Stimulated activated CD4-positive, alpha-beta T cell treated with anti-CD3 and anti-CD28 coated beads, Interleukin-2, amount 100 ng/mL, for 48 hours (primary cell): ENCODE measurements at regions not wholly inside any gene's neighbourhood (a gene's known extent, or its start where the extent isn't known, plus 50 kb on each side); places are given as distances from the start of the nearest gene placed in this dataset.

Source experiments
- DNase-seq, 2 donors: peaks; one replicate each; pipeline ENCODE4 v3.0.0-alpha.2; 2020

GRCh38 chr3:104816008-104816407 lies 550.7 kb upstream of the ALCAM start:
- no peak for DNase-seq

GRCh38 chr3:104816716-104817115 lies 550.0 kb upstream of the ALCAM start:
- no peak for DNase-seq

GRCh38 chr3:104819333-104819732 lies 547.4 kb upstream of the ALCAM start:
- no peak for DNase-seq

- DNase-seq = no peak
Observed at GRCh38 chr3:104820959-104821358, 545.8 kb upstream of the ALCAM start.

DNA sequence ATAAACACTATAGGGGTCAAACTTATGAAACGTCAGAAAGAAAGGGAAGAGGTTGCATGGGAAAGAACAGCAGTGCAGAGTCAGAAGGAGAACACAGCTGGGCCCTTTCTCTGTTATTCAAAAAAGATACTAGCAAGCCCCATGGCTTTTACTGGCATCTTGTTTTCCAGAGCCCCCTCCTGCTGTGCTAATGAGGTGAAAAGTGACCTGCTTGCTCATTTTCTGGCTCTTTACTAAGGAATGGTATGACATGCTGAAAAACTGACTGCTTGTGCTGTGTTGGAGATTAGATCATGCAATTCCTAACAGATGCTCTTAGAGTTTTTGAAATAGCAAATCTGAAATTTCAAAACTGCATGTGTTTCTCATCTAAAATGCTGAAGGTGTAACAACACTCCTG lies 541.6 kb upstream of the ALCAM start:
- DNase-seq = no peak

GRCh38 chr3:104831071-104831470 lies 535.6 kb upstream of the ALCAM start:
- DNase-seq = no peak

DNA sequence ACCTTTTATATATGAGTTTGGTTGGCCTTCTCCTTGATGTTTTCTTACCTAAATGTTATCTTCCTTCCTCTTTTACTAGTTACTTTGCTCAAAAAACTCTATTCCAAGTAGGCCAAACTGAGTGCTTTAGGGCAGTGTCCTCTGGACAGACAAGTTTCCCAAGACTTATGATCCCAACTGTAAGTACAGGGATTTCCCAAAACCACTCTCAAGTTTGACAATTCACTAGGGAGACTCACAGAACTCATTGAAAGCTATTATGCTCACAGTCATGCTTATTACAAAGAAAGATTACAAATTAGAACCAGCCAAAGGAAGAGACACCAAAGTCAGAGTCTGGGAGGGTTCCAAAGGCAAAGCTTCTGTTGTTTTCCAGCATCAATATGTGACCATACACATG lies 534.2 kb upstream of the ALCAM start:
- DNase-seq = no peak

- DNase-seq = no peak
Observed at GRCh38 chr3:104835376-104835775, 531.3 kb upstream of the ALCAM start.

DNA sequence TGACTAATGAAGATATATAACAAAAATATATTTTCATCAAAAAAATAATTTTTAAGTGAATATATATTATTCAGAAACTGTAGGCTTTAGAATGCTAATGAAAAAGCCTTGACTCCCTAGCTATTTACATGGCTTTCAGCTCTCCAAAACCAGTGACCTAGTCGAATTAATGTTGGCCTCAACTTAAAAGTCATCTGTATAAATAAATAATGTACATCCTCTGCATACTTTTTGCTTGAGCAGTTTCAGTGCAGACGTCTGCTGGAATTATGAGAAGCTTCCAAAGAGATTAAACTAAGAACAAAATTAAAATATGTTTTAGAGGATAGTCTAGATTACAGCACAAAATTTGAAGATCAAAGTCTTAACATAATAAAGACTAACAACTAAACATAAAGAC lies 520.4 kb upstream of the ALCAM start:
- no peak for DNase-seq

DNA sequence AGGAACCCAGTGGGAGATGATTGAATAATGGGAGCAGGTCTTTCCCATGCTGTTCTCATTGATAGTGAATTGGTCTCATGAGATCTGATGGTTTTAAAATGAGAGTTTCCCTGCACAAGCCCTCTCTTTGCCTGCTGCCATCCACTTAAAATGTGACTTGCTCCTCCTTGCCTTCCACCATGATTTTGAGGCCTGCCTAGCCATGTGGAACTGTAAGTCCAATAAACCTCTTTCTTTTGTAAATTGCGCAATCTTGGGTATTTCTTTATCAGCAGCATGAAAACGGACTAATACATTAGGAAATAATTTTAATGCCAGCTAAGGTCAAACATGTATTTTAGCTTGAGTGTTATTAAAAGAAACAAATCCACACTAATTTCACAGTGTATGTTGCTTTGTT lies 517.6 kb upstream of the ALCAM start:
- no peak for DNase-seq

- DNase-seq = no peak
Observed at GRCh38 chr3:104854468-104854867, 512.2 kb upstream of the ALCAM start.

DNA sequence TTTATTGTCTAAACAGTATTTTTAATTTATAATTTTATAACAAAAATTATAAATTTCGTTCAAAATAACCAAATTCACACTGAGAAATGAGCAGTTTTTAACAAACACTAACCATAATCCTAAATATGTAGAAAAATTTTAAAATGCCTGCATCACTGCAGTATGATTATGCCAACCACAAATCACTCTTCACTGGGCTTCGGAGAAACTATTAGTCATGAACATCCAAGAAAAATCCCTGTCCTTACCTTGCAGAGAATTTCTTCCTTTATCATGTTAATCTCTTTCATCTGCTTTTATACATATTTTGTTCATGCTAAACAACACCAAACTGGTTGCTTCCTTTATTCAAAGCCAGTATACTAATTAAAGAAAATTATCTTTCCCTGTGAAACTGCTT lies 511.0 kb upstream of the ALCAM start:
- no peak for DNase-seq

GRCh38 chr3:104856741-104857140 lies 510.0 kb upstream of the ALCAM start:
- no peak for DNase-seq

DNA sequence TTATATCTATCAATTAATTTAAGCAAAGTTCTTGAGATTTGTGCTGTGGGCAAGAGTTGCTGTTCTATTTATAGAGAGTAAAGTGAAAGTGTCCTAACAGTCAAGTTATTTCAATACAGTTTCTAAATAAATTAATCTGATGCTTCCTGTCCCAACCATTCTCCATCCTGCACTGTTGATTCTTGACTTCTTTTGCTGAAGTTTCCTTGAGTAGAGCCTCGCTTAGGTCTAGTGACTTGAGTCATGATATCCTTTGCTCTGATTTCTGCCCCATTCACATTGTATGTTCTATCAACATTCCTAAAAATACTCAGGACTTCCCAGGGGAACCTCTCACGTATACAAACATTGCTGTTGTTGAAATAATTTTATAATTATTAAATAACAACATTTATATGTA lies 498.4 kb upstream of the ALCAM start:
- DNase-seq = no peak

DNA sequence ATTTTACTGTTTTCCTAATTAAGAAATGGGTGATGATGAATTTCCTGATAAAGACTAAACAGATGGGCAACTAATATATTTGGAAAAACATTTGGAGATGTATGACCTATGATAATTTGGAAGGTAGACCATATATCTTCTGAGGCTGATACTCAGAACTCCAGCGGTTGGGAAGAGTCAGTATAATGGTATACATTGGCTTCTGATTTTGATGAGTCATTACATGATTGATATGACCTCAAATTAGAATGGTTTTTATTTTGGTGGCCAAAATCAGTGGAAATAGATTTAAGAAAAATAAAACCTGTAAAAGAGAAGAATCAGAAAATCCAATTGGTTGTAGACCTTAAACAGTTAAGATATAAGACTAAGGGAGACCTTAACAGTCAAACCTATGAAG lies 496.4 kb upstream of the ALCAM start:
- no peak for DNase-seq

- DNase-seq = no peak
Observed at GRCh38 chr3:104873331-104873730, 493.4 kb upstream of the ALCAM start.

DNA sequence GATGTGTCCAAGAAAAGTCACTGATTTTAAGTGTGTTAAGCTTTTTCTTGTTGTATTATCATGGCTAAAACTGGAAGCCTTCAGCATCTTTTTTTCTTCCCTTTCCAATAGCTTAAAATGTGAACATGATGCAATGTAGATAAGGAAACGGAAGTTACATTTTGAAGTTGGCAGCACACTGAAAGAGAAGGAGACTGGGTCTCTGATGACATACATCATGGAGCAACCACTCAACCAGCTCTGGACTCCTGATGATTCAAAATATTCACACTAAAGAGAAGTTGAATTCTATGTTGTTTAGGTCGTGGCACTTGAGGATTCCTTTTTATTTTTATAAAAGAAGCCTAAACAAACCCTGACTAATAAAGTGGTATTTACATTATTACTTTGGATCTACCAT lies 488.3 kb upstream of the ALCAM start:
- DNase-seq = no peak

DNA sequence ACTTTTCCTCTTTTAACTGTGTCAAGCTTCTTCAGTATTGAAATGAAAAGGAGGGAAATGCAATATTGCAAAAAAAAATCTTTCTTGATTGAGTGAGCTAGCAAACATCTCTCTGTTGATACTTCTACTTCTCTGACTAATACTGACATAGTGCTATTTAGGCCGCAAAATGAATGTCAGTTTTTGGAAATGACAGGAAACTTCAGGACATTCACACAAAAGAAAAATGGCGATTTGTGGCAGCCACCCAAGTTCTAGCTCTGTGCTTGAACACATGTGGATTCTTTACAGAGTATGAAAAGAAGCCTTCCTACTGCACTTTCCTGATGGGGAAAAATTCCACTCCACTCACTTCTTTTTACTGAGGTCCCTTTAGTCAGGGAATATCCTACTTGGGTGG lies 486.8 kb upstream of the ALCAM start:
- no peak for DNase-seq

DNA sequence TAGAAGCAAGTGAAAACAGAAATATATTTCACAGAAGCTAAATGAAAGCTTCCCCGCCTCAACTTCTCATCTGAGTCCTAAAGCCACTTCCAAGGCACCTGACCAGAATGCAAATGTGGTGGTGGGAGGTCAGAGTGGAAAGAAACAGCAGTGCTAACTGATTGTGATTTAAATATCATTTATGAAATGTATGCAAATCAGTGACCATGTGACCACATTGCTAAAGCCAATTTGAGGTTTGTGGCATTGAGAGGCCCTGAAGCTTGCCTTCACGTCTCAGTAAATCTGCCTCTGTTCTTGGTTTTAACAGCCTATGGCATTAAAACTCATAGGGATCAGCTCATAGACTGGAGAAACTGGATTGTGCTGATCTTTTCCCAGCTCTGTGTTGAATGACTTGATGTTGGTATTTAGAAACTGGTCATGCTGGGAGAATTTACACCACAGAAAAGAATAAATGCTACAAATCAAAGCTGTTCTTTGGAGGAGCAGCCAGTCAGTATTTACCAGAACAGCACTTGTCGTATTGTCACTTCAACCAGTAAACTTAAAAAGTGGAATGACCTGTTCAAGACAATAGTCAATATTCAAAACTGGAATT lies 481.4 kb upstream of the ALCAM start:
- no peak for DNase-seq

DNA sequence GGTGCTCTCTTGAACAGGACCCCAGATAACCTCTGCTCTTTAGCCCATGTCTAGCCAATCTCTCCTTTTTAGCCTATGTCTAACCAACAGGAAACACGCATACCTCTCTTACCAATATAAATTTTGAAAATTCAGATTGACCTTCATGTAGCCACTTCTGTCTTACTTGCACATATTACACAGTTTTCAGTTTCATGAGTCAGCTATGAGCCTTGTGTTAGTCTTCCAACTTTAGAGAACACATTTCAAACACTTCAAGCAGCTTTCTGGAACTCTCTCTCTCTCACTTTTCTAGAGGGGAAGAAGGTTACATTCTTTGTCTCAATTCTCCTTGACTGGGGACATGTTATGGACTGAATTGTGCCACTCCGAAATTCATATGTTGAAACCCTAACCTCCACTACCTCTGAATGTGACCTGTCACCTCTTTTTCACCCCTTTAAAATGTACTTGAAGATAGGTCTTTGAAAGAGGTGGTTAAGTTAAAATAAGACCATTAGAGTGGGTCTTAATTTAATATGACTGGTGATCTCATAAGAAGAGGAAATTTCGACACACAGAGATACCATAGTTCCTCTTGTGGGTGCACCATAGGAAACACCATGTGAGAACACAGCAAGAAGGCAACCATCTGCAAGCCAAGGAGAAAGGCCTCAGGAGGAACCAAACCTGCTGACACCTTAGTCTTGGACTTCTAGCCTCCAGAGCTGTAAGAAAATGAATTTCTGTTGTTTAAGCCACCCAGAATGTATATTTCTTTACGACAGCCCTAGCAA lies 480.3 kb upstream of the ALCAM start:
- no peak for DNase-seq

GRCh38 chr3:104887069-104887468 lies 479.6 kb upstream of the ALCAM start:
- DNase-seq = no peak

- no peak for DNase-seq
Observed at GRCh38 chr3:104887619-104888018, 479.1 kb upstream of the ALCAM start.

GRCh38 chr3:104892044-104892443 lies 474.7 kb upstream of the ALCAM start:
- DNase-seq = no peak

GRCh38 chr3:104896624-104897023 lies 470.1 kb upstream of the ALCAM start:
- no peak for DNase-seq

- DNase-seq = no peak
Observed at GRCh38 chr3:104901396-104901795, 465.3 kb upstream of the ALCAM start.
